Gastrocnemius medialis (tissue), 4 donors: ENCODE measurements at regions not wholly inside any gene's neighbourhood (a gene's known extent, or its start where the extent isn't known, plus 50 kb on each side); places are given as distances from the start of the nearest gene placed in this dataset.

Experiments used
- CTCF ChIP-seq, 5 experiments: fragments of 450-650 bp in 3 of 5; fragments of 200-600 bp in 2 of 5; sonication (generic) in 2 of 5; IDR thresholded peaks in 4 of 5; conservative IDR thresholded peaks in 1 of 5; 1 replicate in 4 of 5; 2 replicates in 1 of 5; pipeline ENCODE4 v1.5.1; 2016 to 2019; ENCODE audit warnings: antibody characterized with exemption in 5 of 5, mild to moderate bottlenecking in 3 of 5, moderate library complexity in 3 of 5
- POLR2A ChIP-seq, 2 donors: fragments of 450-650 bp; IDR thresholded peaks; one replicate each; pipeline ENCODE4 v1.6.1; 2017; ENCODE audit warnings: antibody characterized with exemption in 2 of 2, mild to moderate bottlenecking in 2 of 2, moderate library complexity in 2 of 2

DNA sequence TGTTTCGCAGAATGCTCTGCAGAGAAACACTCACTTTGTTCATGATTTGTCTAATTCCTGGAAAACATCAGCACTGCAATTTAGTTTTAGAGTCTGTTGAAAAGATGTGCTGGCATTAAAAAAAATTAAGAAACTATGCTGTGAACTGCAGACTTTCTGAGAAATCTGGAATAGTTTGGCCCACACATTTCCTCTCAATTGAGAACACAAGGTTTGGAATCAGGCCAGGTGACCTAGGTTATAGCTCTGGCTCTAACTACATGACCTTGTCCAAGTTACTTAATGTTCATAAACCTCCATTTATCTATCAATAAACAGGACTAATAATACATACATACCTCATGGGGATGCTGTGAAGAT, 61.4 kb upstream of the ENPEP start:
- TF ChIP-seq CTCF (IDR thresholded peaks at IDR 0.05 in 4 of 5, conservative IDR thresholded peaks at IDR 0.05 in 1 of 5) (no peak), POLR2A (IDR thresholded peaks at IDR 0.05) (no peak)
